ENCODE measurements at regions not wholly inside any gene's neighbourhood (a gene's known extent, or its start where the extent isn't known, plus 50 kb on each side); places are given as distances from the start of the nearest gene placed in this dataset.

DNA sequence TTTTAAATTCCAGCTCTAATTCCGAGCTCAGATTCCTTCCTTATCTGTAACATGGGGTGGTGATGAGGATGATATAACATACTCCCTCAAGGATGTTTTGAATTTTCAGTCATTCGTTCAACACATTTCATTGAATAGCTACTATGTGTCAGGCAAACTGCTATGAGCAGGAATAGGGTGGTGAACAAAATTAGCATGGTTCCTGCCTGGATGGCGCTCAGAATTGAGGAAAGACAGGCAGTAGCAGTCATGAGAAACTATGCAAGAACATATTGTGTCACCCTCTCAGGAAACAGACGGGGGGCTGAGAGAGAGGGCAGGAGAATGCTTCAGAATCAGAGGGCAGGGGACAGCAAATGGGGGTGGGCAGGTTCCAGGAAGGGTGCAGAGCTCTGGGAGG is 265.2 kb downstream of the NSG2 start:
- no peak for DNase-seq (ENCODE audit: low spot score in 2 of 2)
- no peak overlapping the region for H3K4me3 ChIP-seq
- H3K27me3 ChIP-seq (ENCODE audit: low read depth) = no peaks in the 10 kb centered on the region; the same call in 1 of the 2 replicates
- no peaks in the 10 kb centered on the region for H3K36me3 ChIP-seq (replicated peaks)
- in situ Hi-C loops (cut with MboI; ENCODE audit: low sequenced_read_pairs) = loop anchor here (10.0 kb wide), 1 partner anchor 686 kb away; no protein-coding TSS in a partner anchor
- no peaks in the 10 kb centered on the region for H3K4me1 ChIP-seq
- H3K9me3 ChIP-seq = no peaks in the 10 kb centered on the region

DNA sequence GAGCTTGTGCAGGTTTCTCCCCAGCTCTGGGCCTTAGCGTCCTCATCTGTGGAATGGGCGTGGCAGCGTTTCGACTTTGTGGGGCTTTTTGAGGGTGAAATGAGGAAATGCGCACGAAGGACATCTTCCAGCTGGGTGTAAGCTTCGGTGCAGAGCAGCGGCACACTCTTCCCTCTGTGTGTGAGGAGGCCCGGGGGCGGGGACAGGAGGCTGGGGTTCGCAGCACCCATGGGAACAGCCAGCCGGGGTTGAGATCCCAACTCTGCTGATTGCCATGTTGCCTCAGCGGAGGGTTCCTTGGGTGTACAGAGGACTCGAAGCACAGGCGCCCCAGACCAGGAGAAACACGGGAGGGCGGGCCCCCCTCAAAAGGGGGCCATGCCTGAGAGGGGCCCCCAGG is 265.6 kb downstream of the NSG2 start:
- no peaks in the 10 kb centered on the region for H3K36me3 ChIP-seq (replicated peaks)
- H3K4me1 ChIP-seq = no peaks in the 10 kb centered on the region
- H3K9me3 ChIP-seq = no peaks in the 10 kb centered on the region
- no peaks in the 10 kb centered on the region for H3K27me3 ChIP-seq (ENCODE audit: low read depth)
- in situ Hi-C loops (cut with MboI; ENCODE audit: low sequenced_read_pairs) = loop anchor here (10.0 kb wide), 1 partner anchor 686 kb away; no protein-coding TSS in a partner anchor
- no peak overlapping the region for H3K4me3 ChIP-seq
- DNase-seq (ENCODE audit: low spot score in 2 of 2) = no peak

DNA sequence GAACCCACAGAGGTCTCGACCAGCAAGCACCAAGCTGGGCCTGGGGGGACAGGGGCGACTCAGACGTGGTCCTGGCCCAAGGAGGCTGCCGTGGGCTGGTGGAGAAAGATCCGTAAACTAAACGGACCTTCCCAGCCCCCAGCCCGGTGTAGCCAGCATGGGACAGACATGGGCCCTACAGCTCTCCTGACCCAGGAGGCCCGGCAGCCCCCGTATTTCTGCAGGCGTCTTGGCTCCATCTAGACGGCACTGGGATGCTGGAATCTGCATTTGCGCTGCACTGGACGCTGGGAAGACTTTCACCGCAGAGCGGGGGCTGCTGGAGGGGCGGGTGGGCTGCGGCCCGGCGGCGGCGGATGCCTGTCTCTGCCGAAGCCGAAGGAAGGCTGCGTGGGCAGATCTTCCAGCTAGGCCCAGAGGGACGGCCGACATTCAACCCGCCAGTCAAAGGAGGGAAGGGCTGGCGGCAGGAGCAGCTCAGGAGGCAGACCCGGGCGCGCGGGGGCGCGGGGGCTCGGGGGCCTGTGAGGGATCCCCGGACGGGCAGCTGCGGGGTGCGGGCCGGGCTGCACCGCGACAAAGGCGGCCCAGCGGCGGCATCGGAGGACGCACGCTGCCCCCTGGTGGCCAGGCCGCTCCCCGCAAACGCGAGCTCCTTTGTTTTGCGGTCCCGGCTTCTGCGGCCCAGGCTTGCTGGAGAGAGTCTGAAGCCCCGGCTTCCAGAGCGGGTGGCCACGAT is 266.2 kb downstream of the NSG2 start:
- no peaks in the 10 kb centered on the region for H3K36me3 ChIP-seq (replicated peaks)
- in situ Hi-C loops (cut with MboI; ENCODE audit: low sequenced_read_pairs) = loop anchor here (10.0 kb wide), 1 partner anchor 687 kb away; no protein-coding TSS in a partner anchor
- no peaks in the 10 kb centered on the region for H3K9me3 ChIP-seq
- H3K27me3 ChIP-seq (ENCODE audit: low read depth) = no peaks in the 10 kb centered on the region
- no peaks in the 10 kb centered on the region for H3K4me1 ChIP-seq
- peak overlapping the region; percentile 15 for H3K4me3 ChIP-seq
- DNase-seq (ENCODE audit: low spot score in 2 of 2) = peak; percentile 44 to 86

DNA sequence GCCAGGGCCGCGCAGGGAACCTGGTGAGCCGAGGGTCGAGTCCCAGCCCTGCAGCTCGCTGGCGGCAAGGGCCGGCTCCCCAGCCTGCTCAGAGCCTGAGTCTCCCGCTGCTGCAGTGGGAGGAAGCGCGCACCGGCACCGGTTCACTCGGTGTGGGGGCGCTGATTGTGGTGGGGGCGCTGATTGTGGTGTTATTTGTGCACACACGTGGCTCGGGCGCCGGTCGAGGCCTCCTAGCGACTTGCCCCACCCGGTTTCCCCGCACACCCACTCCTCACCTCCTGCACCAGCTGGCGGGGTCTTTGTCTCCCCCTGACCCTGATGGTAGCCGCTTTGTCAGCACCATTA is 266.7 kb downstream of the NSG2 start:
- Histone ChIP-seq H3K4me3 (no peak overlapping the region), H3K27me3 (ENCODE audit: low read depth) (no peaks in the 10 kb centered on the region), H3K4me1 (no peaks in the 10 kb centered on the region), H3K36me3 (replicated peaks) (no peaks in the 10 kb centered on the region), H3K9me3 (no peaks in the 10 kb centered on the region)
- in situ Hi-C loops (cut with MboI; ENCODE audit: low sequenced_read_pairs) = loop anchor here (10.0 kb wide), 1 partner anchor 687 kb away; no protein-coding TSS in a partner anchor
- no peak for DNase-seq (ENCODE audit: low spot score in 2 of 2)

DNA sequence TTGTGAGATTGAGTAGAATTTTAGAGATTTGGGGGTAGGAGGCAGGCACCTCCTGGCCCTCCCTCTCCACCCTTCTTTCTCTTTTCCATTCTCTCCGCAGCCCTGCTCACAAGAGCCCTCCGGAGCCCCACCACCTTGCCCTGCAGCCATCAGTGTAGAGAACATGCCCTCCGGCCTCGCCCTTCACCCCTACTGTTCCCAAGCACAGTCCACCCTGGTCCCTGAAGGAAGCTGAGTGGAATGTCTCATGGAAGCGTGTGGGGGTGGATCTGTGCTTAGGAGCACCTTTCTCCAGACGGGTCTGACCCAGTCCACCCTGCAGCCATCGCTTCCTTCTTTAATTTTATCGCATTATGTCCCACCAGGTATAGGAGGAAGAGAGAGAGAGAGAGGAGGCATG is 267.1 kb downstream of the NSG2 start:
- no peaks in the 10 kb centered on the region for H3K4me1 ChIP-seq
- no peaks in the 10 kb centered on the region for H3K27me3 ChIP-seq (ENCODE audit: low read depth)
- no peaks in the 10 kb centered on the region for H3K36me3 ChIP-seq (replicated peaks)
- in situ Hi-C loops (cut with MboI; ENCODE audit: low sequenced_read_pairs) = loop anchor here (10.0 kb wide), 1 partner anchor 688 kb away; no protein-coding TSS in a partner anchor
- H3K4me3 ChIP-seq = no peak overlapping the region
- no peak for DNase-seq (ENCODE audit: low spot score in 2 of 2)
- H3K9me3 ChIP-seq = no peaks in the 10 kb centered on the region

DNA sequence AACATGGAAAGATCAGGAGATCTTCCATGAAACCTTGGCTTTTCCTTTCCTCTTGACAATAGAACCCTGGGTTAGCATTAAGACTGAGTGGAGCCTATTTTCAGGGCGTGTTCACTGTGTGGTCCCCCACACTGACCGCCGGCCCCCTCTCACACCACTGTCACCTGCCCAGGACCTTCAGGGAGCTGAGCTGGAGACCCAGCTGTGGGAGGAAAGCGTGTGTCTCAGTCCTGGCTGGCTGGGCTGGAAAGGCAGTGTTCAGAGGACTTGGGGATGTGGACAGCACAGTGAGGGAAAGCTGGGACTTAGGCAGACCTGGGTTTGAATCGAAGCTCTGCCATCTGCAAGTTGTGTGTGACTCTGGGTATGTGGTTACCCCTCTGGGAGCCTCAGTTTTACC is 268.1 kb downstream of the NSG2 start:
- no peak for DNase-seq (ENCODE audit: low spot score in 2 of 2)
- H3K4me1 ChIP-seq = no peaks in the 10 kb centered on the region
- H3K4me3 ChIP-seq = no peak overlapping the region
- H3K9me3 ChIP-seq = no peaks in the 10 kb centered on the region
- H3K27me3 ChIP-seq (ENCODE audit: low read depth) = 0 out of 2 replicates have a peak, but pooled peaks cover 5% of the 10 kb centered on the region
- no peaks in the 10 kb centered on the region for H3K36me3 ChIP-seq (replicated peaks)
- in situ Hi-C loops (cut with MboI; ENCODE audit: low sequenced_read_pairs) = loop anchor here (10.0 kb wide), 1 partner anchor 689 kb away; no protein-coding TSS in a partner anchor

DNA sequence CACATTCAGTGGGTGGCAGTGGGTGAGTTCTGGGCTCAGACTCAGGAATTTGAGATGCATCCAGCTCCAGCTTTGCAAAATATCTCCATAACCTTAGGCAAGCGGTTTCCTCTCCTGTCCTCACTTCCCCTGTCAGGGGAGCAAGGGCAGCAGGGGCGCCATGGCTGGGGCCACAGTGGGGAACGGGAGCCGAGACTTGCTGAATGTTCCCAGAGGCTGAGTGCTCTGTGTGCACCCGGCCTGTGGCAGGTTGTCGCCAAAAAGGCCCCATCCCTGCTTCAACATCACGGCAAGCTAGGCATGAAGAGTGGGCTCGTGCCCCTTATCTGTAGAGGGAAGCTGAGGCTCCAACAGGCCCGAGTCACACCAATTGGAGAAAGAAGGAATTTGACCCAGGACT is 268.8 kb downstream of the NSG2 start:
- Histone ChIP-seq H3K27me3 (ENCODE audit: low read depth) (0 out of 2 replicates have a peak, but pooled peaks cover 5% of the 10 kb centered on the region), H3K4me3 (no peak overlapping the region), H3K4me1 (no peaks in the 10 kb centered on the region), H3K9me3 (no peaks in the 10 kb centered on the region), H3K36me3 (replicated peaks) (no peaks in the 10 kb centered on the region)
- in situ Hi-C loops (cut with MboI; ENCODE audit: low sequenced_read_pairs) = loop anchor here (10.0 kb wide), 1 partner anchor 689 kb away; no protein-coding TSS in a partner anchor
- no peak for DNase-seq (ENCODE audit: low spot score in 2 of 2)

DNA sequence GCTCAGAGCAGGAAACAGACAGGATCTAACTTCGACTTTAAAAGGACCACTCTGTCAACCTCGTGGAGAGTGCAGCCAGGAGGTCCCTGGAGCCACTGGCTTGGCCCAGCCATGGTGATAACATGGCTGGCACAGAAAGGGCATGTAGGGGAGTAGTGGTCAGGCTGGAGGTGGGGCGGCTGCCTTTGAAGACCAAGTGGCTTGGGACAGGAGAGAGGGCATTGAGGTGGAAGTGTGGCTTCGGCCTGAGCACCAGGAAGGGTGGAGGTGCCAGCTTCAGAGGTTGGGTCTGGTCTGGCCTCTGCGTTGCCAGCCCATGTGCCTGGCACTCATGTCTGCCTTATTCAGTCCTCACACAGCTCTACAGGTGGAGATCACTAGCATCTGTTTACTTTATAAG is 270.0 kb downstream of the NSG2 start:
- in situ Hi-C loops (cut with MboI; ENCODE audit: low sequenced_read_pairs) = loop anchor here (5.0 to 10.0 kb wide), 2 partner anchors 268 to 691 kb away; partner anchors contain the start of gene NSG2
- no peak for DNase-seq (ENCODE audit: low spot score in 2 of 2)
- H3K4me3 ChIP-seq = no peak overlapping the region
- no peaks in the 10 kb centered on the region for H3K9me3 ChIP-seq
- H3K27me3 ChIP-seq (ENCODE audit: low read depth) = 0 out of 2 replicates have a peak, but pooled peaks cover 5% of the 10 kb centered on the region
- no peaks in the 10 kb centered on the region for H3K36me3 ChIP-seq (replicated peaks)
- no peaks in the 10 kb centered on the region for H3K4me1 ChIP-seq

DNA sequence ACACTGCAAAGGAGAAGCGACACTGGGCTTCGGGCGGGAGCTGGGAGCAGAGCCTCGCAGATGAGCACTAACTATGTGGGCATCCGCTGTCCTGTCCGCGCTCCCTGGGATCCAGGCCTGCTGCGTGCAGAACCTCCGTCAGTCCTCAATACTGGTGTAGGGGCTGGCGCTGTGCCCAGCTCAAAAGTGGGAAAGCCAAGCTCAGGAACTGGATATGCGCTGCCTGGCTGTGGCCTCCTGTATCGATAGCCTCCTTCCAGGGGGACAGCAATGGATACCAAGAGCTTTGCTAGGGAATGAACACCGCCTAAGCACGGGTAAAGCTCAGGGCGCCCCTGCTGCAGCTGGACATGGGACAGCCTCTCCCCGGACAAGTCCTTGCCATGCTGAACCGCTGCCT is 270.4 kb downstream of the NSG2 start:
- Histone ChIP-seq H3K4me3 (no peak overlapping the region), H3K9me3 (no peaks in the 10 kb centered on the region), H3K36me3 (replicated peaks) (no peaks in the 10 kb centered on the region), H3K27me3 (ENCODE audit: low read depth) (0 out of 2 replicates have a peak, but pooled peaks cover 5% of the 10 kb centered on the region), H3K4me1 (no peaks in the 10 kb centered on the region)
- no peak for DNase-seq (ENCODE audit: low spot score in 2 of 2)
- in situ Hi-C loops (cut with MboI; ENCODE audit: low sequenced_read_pairs) = loop anchor here (5.0 to 10.0 kb wide), 2 partner anchors 269 to 691 kb away; partner anchors contain the start of gene NSG2

DNA sequence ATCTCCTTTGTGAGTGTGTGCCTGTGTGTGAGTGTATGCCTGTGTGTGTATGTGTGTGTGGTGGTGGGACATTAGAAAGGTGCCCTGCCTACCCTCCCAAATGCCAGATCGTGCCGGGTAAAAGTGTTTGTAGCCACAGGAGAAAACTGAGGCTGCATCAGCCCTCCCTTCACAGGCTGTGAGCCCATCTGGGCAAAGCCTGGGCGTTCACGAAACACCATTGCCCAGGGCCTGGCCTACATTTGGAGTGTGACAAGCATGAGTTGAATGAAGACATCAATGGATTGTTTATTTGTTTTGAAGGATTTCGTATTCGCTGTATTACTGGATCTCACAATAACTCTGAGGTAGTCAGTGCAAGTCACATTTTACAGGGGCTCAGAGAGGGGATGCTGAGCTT is 270.8 kb downstream of the NSG2 start:
- H3K4me3 ChIP-seq = no peak overlapping the region
- no peaks in the 10 kb centered on the region for H3K36me3 ChIP-seq (replicated peaks)
- DNase-seq (ENCODE audit: low spot score in 2 of 2) = no peak
- H3K4me1 ChIP-seq = no peaks in the 10 kb centered on the region
- no peaks in the 10 kb centered on the region for H3K9me3 ChIP-seq
- in situ Hi-C loops (cut with MboI; ENCODE audit: low sequenced_read_pairs) = loop anchor here (5.0 to 10.0 kb wide), 2 partner anchors 269 to 692 kb away; partner anchors contain the start of gene NSG2
- H3K27me3 ChIP-seq (ENCODE audit: low read depth) = 0 out of 2 replicates have a peak, but pooled peaks cover 5% of the 10 kb centered on the region

DNA sequence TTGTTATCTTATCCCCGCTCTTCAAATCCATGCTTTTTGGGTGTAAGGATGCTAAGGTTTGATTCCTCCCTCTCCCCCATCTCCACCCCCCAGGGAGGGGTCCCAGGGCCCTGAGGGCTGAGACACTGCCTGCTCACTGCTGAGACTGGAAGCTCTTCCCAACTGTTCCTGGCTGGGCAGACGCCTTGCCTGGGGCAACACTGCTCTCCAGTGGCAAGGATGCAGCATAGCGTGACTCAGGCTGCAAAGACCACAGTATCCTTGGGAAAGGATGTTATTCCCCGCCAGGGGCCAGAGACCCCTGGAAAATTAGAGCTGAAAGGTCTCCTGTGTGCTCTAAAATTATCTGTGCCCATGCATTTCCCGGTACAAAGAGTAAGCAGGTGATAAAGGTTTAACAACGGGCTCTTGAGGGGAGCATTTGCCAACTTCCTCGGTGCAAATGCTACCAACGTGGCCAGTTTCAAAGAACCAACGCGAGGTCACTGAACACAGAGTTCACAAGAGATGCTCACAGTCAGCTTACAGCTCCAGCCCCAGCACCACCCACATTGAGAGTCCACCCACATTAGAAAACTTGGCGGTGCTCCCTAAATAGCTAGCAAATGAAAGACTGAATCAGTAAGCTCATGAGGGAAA is 271.9 kb downstream of the NSG2 start:
- in situ Hi-C loops (cut with MboI; ENCODE audit: low sequenced_read_pairs) = loop anchor here (5.0 to 10.0 kb wide), 2 partner anchors 270 to 693 kb away; partner anchors contain the start of gene NSG2
- DNase-seq (ENCODE audit: low spot score in 2 of 2) = peak; percentile 51 to 69
- Histone ChIP-seq H3K36me3 (replicated peaks) (no peaks in the 10 kb centered on the region), H3K4me1 (no peaks in the 10 kb centered on the region), H3K9me3 (no peaks in the 10 kb centered on the region), H3K27me3 (ENCODE audit: low read depth) (0 out of 2 replicates have a peak, but pooled peaks cover 5% of the 10 kb centered on the region), H3K4me3 (no peak overlapping the region)

DNA sequence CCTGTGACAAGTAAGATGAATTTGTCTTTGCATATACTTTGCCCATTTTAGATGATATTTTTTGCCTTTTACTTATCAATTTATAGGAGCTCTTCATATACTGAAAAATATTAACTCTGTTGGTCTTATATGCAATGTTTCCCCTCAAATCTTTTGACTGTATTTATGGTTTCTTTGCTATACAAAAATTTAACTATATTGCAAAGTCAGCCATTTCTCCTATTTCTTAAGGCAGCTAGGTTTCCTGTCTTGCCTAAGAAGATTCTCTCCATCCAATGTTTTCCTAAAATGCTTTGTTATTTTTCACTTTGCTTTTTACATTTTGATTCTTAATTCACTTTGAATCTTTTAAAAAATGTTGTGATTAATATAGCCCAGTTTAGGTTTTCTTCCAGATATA is 273.1 kb downstream of the NSG2 start:
- H3K9me3 ChIP-seq = no peaks in the 10 kb centered on the region
- no peak overlapping the region for H3K4me3 ChIP-seq
- no peak for DNase-seq (ENCODE audit: low spot score in 2 of 2)
- H3K4me1 ChIP-seq = no peaks in the 10 kb centered on the region
- H3K27me3 ChIP-seq (ENCODE audit: low read depth) = peaks cover 5% of the 10 kb centered on the region; the same call in 1 of the 2 replicates
- in situ Hi-C loops (cut with MboI; ENCODE audit: low sequenced_read_pairs) = loop anchor here (5.0 to 10.0 kb wide), 2 partner anchors 271 to 694 kb away; partner anchors contain the start of gene NSG2
- no peaks in the 10 kb centered on the region for H3K36me3 ChIP-seq (replicated peaks)

DNA sequence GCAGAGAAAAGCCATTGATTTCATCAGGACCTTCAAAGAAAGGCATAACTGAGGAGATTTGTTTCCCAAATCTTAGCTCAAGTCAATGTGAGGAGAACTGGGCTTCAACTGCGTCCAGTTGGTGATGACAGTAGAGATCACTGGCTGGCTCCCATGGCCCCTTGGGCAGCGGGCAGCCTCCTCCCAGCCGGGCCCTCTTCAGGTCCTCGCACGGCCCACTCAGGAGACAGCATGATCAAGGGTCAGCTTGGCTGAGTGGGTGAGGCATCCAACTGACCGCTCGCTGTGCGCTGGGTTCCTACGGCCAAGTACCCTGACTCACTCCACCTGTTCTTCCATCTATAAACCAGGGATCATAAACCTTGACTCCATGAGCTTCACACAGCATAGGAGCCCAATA is 274.0 kb downstream of the NSG2 start:
- DNase-seq (ENCODE audit: low spot score in 2 of 2) = no peak
- in situ Hi-C loops (cut with MboI; ENCODE audit: low sequenced_read_pairs) = loop anchor here (5.0 to 10.0 kb wide), 2 partner anchors 272 to 695 kb away; partner anchors contain the start of gene NSG2
- H3K27me3 ChIP-seq (ENCODE audit: low read depth) = peaks cover 5% of the 10 kb centered on the region; the same call in 1 of the 2 replicates
- H3K4me3 ChIP-seq = no peak overlapping the region
- no peaks in the 10 kb centered on the region for H3K36me3 ChIP-seq (replicated peaks)
- no peaks in the 10 kb centered on the region for H3K4me1 ChIP-seq
- H3K9me3 ChIP-seq = no peaks in the 10 kb centered on the region

Measured in HAP-1 (cell line).